IPS DF 4.7 (cell line): ENCODE measurements at regions not wholly inside any gene's neighbourhood (a gene's known extent, or its start where the extent isn't known, plus 50 kb on each side); places are given as distances from the start of the nearest gene placed in this dataset.
"Not testable (repeated sequence)": the region's sequence is repeated elsewhere in the genome, so short reads cannot be mapped to it uniquely, and the experiment has no call there.

Source experiments
- DNase-seq: peaks from one replicate; pipeline ENCODE4 v3.0.0-alpha.2; 2013; ENCODE audit warnings: low spot score; ENCODE audit errors: extremely low read depth

GRCh38 chr2:48043131-48043700 is 136.9 kb upstream of the FBXO11 start:
- DNase-seq = no peak

GRCh38 chr2:48043746-48044145 is 137.4 kb upstream of the FBXO11 start:
- no peak for DNase-seq

GRCh38 chr2:48045613-48046012 is 139.3 kb upstream of the FBXO11 start:
- no peak for DNase-seq

GRCh38 chr2:48048476-48049171 is 142.3 kb upstream of the FBXO11 start:
- DNase-seq = no peak

GRCh38 chr2:48049371-48049770 is 143.1 kb upstream of the FBXO11 start:
- no peak for DNase-seq

GRCh38 chr2:48050711-48051110 is 144.4 kb upstream of the FBXO11 start:
- no peak for DNase-seq

GRCh38 chr2:48059975-48060374 is 153.7 kb upstream of the FBXO11 start:
- no peak for DNase-seq

- DNase-seq = not testable (repeated sequence)
Observed at GRCh38 chr2:48061656-48062055, 155.4 kb upstream of the FBXO11 start.

GRCh38 chr2:48065096-48065495 is 158.8 kb upstream of the FBXO11 start:
- no peak for DNase-seq

GRCh38 chr2:48066000-48066399 is 159.7 kb upstream of the FBXO11 start:
- DNase-seq = no peak

- DNase-seq = no peak
Observed at GRCh38 chr2:48069769-48070168, 163.5 kb upstream of the FBXO11 start.

GRCh38 chr2:48070415-48070814 is 164.1 kb upstream of the FBXO11 start:
- DNase-seq = no peak

GRCh38 chr2:48072583-48072982 is 166.3 kb upstream of the FBXO11 start:
- no peak for DNase-seq

- DNase-seq = no peak
Observed at GRCh38 chr2:48075631-48076030, 169.3 kb upstream of the FBXO11 start.

- DNase-seq = no peak
Observed at GRCh38 chr2:48080534-48081316, 174.4 kb upstream of the FBXO11 start.

- DNase-seq = no peak
Observed at GRCh38 chr2:48081317-48081628, 175.0 kb upstream of the FBXO11 start.

GRCh38 chr2:48085888-48086287 is 179.6 kb upstream of the FBXO11 start:
- DNase-seq = no peak

GRCh38 chr2:48088994-48089393 is 182.7 kb upstream of the FBXO11 start:
- DNase-seq = no peak

GRCh38 chr2:48089644-48090043 is 183.3 kb upstream of the FBXO11 start:
- no peak for DNase-seq

- DNase-seq = no peak
Observed at GRCh38 chr2:48092846-48093803, 186.8 kb upstream of the FBXO11 start.

- DNase-seq = not testable (repeated sequence)
Observed at GRCh38 chr2:48096765-48097164, 190.5 kb upstream of the FBXO11 start.

GRCh38 chr2:48098539-48098938 is 192.2 kb upstream of the FBXO11 start:
- DNase-seq = no peak
